Stomach (tissue), 4 donors: ENCODE measurements at regions not wholly inside any gene's neighbourhood (a gene's known extent, or its start where the extent isn't known, plus 50 kb on each side); places are given as distances from the start of the nearest gene placed in this dataset.

Experiments used
- CTCF ChIP-seq, 7 experiments: fragments of 450-650 bp in 4 of 7; fragments of 200-600 bp in 3 of 7; sonication (generic) in 3 of 7; IDR thresholded peaks; one replicate each; pipeline ENCODE4 v1.5.1; 2016 to 2019; ENCODE audit warnings: antibody characterized with exemption in 7 of 7, control low read depth in 2 of 7, mild to moderate bottlenecking in 1 of 7
- POLR2A ChIP-seq, 4 donors: fragments of 450-650 bp; IDR thresholded peaks; one replicate each; pipeline ENCODE4 v1.6.1; 2016; ENCODE audit warnings: antibody characterized with exemption in 4 of 4, control low read depth in 2 of 4, mild to moderate bottlenecking in 1 of 4, moderate library complexity in 1 of 4

GRCh38 chr2:81979086-81979485, 1674.5 kb upstream of the LRRTM1 start:
- TF ChIP-seq POLR2A (IDR thresholded peaks at IDR 0.05) (no peak), CTCF (IDR thresholded peaks at IDR 0.05) (no peak)
